ENCODE measurements at regions not wholly inside any gene's neighbourhood (a gene's known extent, or its start where the extent isn't known, plus 50 kb on each side); places are given as distances from the start of the nearest gene placed in this dataset.

DNA sequence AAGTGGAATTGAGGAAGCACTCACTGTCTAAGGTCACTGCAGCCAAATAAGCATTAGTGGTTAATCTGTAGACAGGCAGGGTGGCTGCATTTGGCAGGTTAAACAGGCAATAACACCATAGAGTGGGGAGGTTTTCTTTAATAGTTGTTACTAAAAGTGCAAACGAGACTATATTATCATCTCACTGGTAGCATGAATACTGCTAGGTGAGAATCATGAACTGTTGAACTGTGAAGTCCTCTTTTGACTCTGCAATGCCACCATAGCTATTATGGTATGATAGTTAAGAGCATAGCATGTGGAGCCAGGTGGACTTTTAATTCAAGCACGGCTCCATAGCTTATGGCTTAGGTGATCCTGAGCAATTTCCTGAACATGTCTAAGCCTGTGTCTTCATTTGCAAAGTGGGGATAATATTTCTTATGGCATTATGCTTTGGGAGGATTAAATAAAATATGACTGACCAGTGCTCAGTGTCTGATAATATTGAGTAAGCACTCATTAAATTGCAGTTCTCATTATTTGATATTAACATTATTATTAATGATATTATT is 235.6 kb upstream of the HHIP start:
- TF ChIP-seq, protein P1, sequence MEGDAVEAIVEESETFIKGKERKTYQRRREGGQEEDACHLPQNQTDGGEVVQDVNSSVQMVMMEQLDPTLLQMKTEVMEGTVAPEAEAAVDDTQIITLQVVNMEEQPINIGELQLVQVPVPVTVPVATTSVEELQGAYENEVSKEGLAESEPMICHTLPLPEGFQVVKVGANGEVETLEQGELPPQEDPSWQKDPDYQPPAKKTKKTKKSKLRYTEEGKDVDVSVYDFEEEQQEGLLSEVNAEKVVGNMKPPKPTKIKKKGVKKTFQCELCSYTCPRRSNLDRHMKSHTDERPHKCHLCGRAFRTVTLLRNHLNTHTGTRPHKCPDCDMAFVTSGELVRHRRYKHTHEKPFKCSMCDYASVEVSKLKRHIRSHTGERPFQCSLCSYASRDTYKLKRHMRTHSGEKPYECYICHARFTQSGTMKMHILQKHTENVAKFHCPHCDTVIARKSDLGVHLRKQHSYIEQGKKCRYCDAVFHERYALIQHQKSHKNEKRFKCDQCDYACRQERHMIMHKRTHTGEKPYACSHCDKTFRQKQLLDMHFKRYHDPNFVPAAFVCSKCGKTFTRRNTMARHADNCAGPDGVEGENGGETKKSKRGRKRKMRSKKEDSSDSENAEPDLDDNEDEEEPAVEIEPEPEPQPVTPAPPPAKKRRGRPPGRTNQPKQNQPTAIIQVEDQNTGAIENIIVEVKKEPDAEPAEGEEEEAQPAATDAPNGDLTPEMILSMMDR (IDR thresholded peaks at IDR 0.05) = no peak
- no peak for TF ChIP-seq POLR2AphosphoS5 (IDR thresholded peaks at IDR 0.05)
